ENCODE measurements at regions not wholly inside any gene's neighbourhood (a gene's known extent, or its start where the extent isn't known, plus 50 kb on each side); places are given as distances from the start of the nearest gene placed in this dataset.

DNA sequence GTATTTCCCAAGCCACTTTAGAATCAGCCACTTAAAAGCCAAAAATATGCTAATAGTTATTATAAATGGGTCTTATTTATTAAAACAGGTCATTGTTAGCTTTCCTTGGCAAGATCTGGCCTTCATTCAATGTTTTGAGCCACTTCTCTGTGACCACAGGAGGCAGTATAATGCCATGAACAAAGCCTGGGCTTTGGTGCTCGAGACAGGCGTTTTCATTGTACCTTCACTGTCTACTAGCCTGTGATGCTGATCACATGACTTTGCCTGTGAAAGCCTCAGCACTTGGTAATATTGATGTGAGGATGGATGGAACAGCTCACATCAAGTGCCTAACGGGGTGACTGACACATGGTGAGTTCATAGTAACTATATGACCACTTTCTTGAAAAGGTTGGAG, 217.0 kb downstream of the RWDD3 start:
- TF ChIP-seq, protein P1, sequence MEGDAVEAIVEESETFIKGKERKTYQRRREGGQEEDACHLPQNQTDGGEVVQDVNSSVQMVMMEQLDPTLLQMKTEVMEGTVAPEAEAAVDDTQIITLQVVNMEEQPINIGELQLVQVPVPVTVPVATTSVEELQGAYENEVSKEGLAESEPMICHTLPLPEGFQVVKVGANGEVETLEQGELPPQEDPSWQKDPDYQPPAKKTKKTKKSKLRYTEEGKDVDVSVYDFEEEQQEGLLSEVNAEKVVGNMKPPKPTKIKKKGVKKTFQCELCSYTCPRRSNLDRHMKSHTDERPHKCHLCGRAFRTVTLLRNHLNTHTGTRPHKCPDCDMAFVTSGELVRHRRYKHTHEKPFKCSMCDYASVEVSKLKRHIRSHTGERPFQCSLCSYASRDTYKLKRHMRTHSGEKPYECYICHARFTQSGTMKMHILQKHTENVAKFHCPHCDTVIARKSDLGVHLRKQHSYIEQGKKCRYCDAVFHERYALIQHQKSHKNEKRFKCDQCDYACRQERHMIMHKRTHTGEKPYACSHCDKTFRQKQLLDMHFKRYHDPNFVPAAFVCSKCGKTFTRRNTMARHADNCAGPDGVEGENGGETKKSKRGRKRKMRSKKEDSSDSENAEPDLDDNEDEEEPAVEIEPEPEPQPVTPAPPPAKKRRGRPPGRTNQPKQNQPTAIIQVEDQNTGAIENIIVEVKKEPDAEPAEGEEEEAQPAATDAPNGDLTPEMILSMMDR (IDR thresholded peaks at IDR 0.05; ENCODE audit: poor library complexity, severe bottlenecking), result peak; percentile 12
- H3K27ac ChIP-seq (ENCODE audit: poor library complexity, severe bottlenecking), result no peak overlapping the region
- no peaks in the 10 kb centered on the region for H3K27me3 ChIP-seq (ENCODE audit: insufficient read depth, poor library complexity, severe bottlenecking)
- H3K36me3 ChIP-seq (ENCODE audit: low read depth), result no peaks in the 10 kb centered on the region
- DNase-seq (ENCODE audit: low spot score) (no peak), ATAC-seq (ENCODE audit: low read depth) (no peak)
- no peaks in the 10 kb centered on the region for H3K9me3 ChIP-seq (ENCODE audit: severe bottlenecking)
- H3K4me1 ChIP-seq (ENCODE audit: insufficient read depth, poor library complexity, severe bottlenecking), result no peaks in the 10 kb centered on the region
- no peak overlapping the region for H3K4me3 ChIP-seq (ENCODE audit: severe bottlenecking)

DNA sequence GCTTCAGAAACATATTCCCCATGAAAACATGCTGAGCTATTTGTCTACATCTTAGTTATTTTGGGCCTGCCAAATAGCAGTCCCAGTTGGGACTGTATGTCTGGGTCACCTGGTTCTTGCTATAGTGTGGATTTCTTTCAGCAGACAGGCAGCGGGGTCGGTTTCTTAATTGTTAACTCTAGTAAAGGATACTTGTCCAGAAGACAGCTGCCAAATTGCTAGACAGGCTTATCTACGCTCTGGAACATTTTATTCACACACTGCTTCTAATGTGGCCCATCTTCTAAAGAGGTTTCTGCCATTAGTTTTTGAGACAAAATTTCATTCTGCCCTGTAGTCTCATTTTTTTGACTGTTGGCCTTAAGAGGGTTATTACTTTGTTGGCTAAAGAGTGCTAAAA, 217.9 kb downstream of the RWDD3 start:
- DNase-seq (ENCODE audit: low spot score), result no peak
- H3K4me1 ChIP-seq (ENCODE audit: insufficient read depth, poor library complexity, severe bottlenecking), result no peaks in the 10 kb centered on the region
- H3K4me3 ChIP-seq (ENCODE audit: severe bottlenecking), result no peak overlapping the region
- no peak overlapping the region for H3K27ac ChIP-seq (ENCODE audit: poor library complexity, severe bottlenecking)
- no peaks in the 10 kb centered on the region for H3K9me3 ChIP-seq (ENCODE audit: severe bottlenecking)
- H3K36me3 ChIP-seq (ENCODE audit: low read depth), result no peaks in the 10 kb centered on the region
- TF ChIP-seq, protein P1 (IDR thresholded peaks at IDR 0.05; ENCODE audit: poor library complexity, severe bottlenecking), result no peak
- H3K27me3 ChIP-seq (ENCODE audit: insufficient read depth, poor library complexity, severe bottlenecking), result no peaks in the 10 kb centered on the region
- no peak for ATAC-seq (ENCODE audit: low read depth)

DNA sequence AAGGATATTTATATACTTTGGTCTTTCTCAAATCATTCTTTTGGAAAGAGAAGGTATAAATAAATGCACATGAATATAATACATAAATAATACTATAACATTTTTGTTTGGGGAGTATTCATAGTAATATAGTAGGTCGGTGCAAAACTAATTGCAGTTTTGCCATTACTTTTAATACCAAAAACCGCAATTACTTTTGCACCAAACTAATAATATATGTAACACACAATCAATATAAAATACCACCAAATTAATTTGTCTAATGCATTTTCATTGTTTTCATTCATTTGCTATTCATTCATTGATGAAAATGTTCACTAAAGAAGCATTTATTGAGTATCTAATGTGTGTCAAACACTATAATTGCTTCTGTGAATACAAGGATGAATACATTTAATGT, 219.0 kb downstream of the RWDD3 start:
- no peak for DNase-seq (ENCODE audit: low spot score)
- no peak overlapping the region for H3K4me3 ChIP-seq (ENCODE audit: severe bottlenecking)
- no peaks in the 10 kb centered on the region for H3K36me3 ChIP-seq (ENCODE audit: low read depth)
- H3K27me3 ChIP-seq (ENCODE audit: insufficient read depth, poor library complexity, severe bottlenecking), result no peaks in the 10 kb centered on the region
- no peaks in the 10 kb centered on the region for H3K4me1 ChIP-seq (ENCODE audit: insufficient read depth, poor library complexity, severe bottlenecking)
- no peaks in the 10 kb centered on the region for H3K9me3 ChIP-seq (ENCODE audit: severe bottlenecking)
- TF ChIP-seq, protein P1 (IDR thresholded peaks at IDR 0.05; ENCODE audit: poor library complexity, severe bottlenecking), result no peak
- no peak overlapping the region for H3K27ac ChIP-seq (ENCODE audit: poor library complexity, severe bottlenecking)
- ATAC-seq (ENCODE audit: low read depth), result no peak

DNA sequence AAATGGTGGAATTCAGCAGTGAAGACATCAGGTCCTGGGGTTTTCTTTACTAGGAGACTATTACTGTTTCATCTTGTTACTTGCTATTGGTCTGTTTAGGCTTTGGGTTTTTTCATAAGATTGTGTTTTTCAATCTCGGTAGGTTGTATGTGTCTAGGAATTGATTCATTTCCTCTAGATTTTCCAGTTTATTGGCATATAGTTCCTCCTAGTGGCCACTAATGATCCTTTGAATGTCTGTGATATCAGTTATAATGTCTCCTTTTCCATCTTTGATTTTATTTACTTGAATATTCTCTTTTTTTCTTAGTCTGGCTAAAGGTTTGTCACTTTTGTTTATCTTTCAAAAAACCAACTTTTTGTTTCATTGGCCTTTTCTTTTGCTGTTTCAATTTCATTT, 233.0 kb downstream of the RWDD3 start:
- H3K4me3 ChIP-seq (ENCODE audit: severe bottlenecking), result no peak overlapping the region
- H3K4me1 ChIP-seq (ENCODE audit: insufficient read depth, poor library complexity, severe bottlenecking), result no peaks in the 10 kb centered on the region
- TF ChIP-seq, protein P1 (IDR thresholded peaks at IDR 0.05; ENCODE audit: poor library complexity, severe bottlenecking), result peak; percentile 21
- DNase-seq (ENCODE audit: low spot score) (no peak), ATAC-seq (ENCODE audit: low read depth) (no peak)
- no peaks in the 10 kb centered on the region for H3K9me3 ChIP-seq (ENCODE audit: severe bottlenecking)
- H3K27ac ChIP-seq (ENCODE audit: poor library complexity, severe bottlenecking), result no peak overlapping the region
- H3K36me3 ChIP-seq (ENCODE audit: low read depth), result no peaks in the 10 kb centered on the region
- H3K27me3 ChIP-seq (ENCODE audit: insufficient read depth, poor library complexity, severe bottlenecking), result no peaks in the 10 kb centered on the region

DNA sequence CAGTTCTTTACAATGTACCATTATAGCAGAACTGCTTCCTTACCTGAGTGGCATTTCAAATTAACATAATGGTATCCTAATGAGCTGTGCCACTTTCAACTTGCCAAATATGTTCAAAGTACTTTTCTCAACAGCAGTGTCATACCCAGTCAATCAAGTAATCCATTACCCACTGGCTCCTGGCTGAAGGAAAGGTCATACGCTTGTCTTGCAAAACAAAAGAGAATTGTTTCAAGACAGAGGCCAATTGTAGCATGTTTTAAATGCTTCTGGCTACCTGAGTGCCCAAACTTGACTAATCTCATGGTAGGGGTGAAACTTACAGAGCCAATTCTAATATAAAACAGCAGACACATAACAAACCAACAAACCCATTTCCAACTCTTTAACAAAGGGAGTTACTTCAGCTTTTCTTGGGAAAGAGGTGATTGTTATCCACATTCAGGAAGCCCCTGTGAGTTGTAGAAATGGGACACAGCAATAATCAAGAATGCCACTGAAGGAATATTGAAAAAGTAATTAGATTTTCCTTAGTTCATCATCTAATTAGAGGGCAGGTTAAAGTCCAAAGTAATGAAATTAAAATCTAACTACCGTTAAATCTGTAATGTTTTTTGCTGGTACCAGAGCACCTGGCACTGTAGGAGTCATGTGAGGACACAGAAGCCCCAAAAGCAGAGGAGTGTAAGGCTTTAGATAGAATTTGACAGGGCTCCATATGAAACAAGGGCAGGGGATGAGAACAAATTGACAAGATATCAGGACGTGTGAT, 241.9 kb downstream of the RWDD3 start:
- Histone ChIP-seq H3K27me3 (ENCODE audit: insufficient read depth, poor library complexity, severe bottlenecking) (no peaks in the 10 kb centered on the region), H3K9me3 (ENCODE audit: severe bottlenecking) (no peaks in the 10 kb centered on the region), H3K4me1 (ENCODE audit: insufficient read depth, poor library complexity, severe bottlenecking) (no peaks in the 10 kb centered on the region), H3K4me3 (ENCODE audit: severe bottlenecking) (no peak overlapping the region), H3K27ac (ENCODE audit: poor library complexity, severe bottlenecking) (no peak overlapping the region), H3K36me3 (ENCODE audit: low read depth) (no peaks in the 10 kb centered on the region)
- TF ChIP-seq, protein P1 (IDR thresholded peaks at IDR 0.05; ENCODE audit: poor library complexity, severe bottlenecking), result no peak
- DNase-seq (ENCODE audit: low spot score) (no peak), ATAC-seq (ENCODE audit: low read depth) (no peak)
